DND-41 (cell line): ENCODE measurements at regions not wholly inside any gene's neighbourhood (a gene's known extent, or its start where the extent isn't known, plus 50 kb on each side); places are given as distances from the start of the nearest gene placed in this dataset.

ENCODE experiments used
- ATAC-seq: fragments of 200-7000 bp; cut with Tn5 transposase; 3 replicates; pipeline ENCODE4 v1.9.1; 2021; ENCODE audit warnings: low read depth; ENCODE audit not compliant: insufficient read depth
- DNase-seq: peaks from one replicate; pipeline ENCODE4 v3.0.0-alpha.2; 2020
- H2AFZ ChIP-seq: 2 replicates; pipeline ENCODE4 v1.6.0; 2012; ENCODE audit warnings: low read depth, low read length
- H3K27ac ChIP-seq: 2 replicates; pipeline ENCODE4 v1.5.1; 2012; ENCODE audit warnings: low read length, inconsistent platforms
- H3K27me3 ChIP-seq: fragments of 200-600 bp; sonication (generic); 2 replicates; pipeline ENCODE4 v1.6.0; 2012; ENCODE audit warnings: low read length, mild to moderate bottlenecking, inconsistent platforms; ENCODE audit not compliant: insufficient read depth, poor library complexity
- H3K36me3 ChIP-seq: 2 replicates; pipeline ENCODE4 v1.5.1; 2012; ENCODE audit warnings: low read length, inconsistent platforms; ENCODE audit not compliant: insufficient read depth
- H3K4me1 ChIP-seq: 2 replicates; pipeline ENCODE4 v1.5.1; 2012; ENCODE audit warnings: mild to moderate bottlenecking, low read length; ENCODE audit not compliant: insufficient read depth
- H3K4me2 ChIP-seq: 2 replicates; pipeline ENCODE4 v1.6.0; 2012; ENCODE audit warnings: mild to moderate bottlenecking, moderate library complexity, low read length, inconsistent platforms; ENCODE audit not compliant: insufficient read depth
- H3K4me3 ChIP-seq, 2 experiments: fragments of 200-600 bp in 1 of 2; shearing (Covaris generic) in 1 of 2; 2 replicates each; pipeline ENCODE4 v1.5.1; 2012 to 2016; ENCODE audit warnings: inconsistent platforms in 2 of 2, low read length in 2 of 2, mild to moderate bottlenecking in 2 of 2, low read depth in 1 of 2, moderate library complexity in 1 of 2
- H3K79me2 ChIP-seq: 2 replicates; pipeline ENCODE4 v1.6.0; 2012; ENCODE audit warnings: low read length, inconsistent platforms; ENCODE audit not compliant: insufficient read depth
- H3K9ac ChIP-seq: 2 replicates; pipeline ENCODE4 v1.6.0; 2012; ENCODE audit warnings: low read depth, mild to moderate bottlenecking, inconsistent platforms, low read length, moderate library complexity
- H3K9me3 ChIP-seq: 2 replicates; pipeline ENCODE4 v1.5.1; 2012; ENCODE audit warnings: low read length, moderate library complexity, mild to moderate bottlenecking, inconsistent platforms; ENCODE audit not compliant: insufficient read depth, severe bottlenecking
- H4K20me1 ChIP-seq: 2 replicates; pipeline ENCODE4 v1.6.0; 2012; ENCODE audit warnings: low read length; ENCODE audit not compliant: insufficient read depth
- CTCF ChIP-seq: IDR thresholded peaks from 2 replicates; pipeline ENCODE4 v1.5.1; 2012; ENCODE audit warnings: borderline replicate concordance, low read length, moderate library complexity, mild to moderate bottlenecking; ENCODE audit not compliant: poor library complexity, severe bottlenecking; ENCODE audit errors: extremely low read depth
- EZH2 ChIP-seq: IDR thresholded peaks from 3 replicates; pipeline ENCODE4 v1.6.1; 2012; ENCODE audit warnings: borderline replicate concordance, low read depth, mild to moderate bottlenecking, moderate library complexity, low read length, inconsistent platforms; ENCODE audit not compliant: severe bottlenecking

GRCh38 chr4:35526456-35526855 lies 717.9 kb downstream of the ARAP2 start:
- H3K9ac ChIP-seq = no peak overlapping the region
- H3K27me3 ChIP-seq = no peaks in the 10 kb centered on the region
- TF ChIP-seq CTCF (no peak), EZH2 (no peak)
- H3K4me1 ChIP-seq = no peaks in the 10 kb centered on the region
- no peak overlapping the region for H2AFZ ChIP-seq
- H3K4me3 ChIP-seq = no peak overlapping the region
- H3K79me2 ChIP-seq = no peaks in the 10 kb centered on the region
- no peak for ATAC-seq
- H3K9me3 ChIP-seq = no peaks in the 10 kb centered on the region
- no peak for DNase-seq
- H3K36me3 ChIP-seq = no peaks in the 10 kb centered on the region
- no peak overlapping the region for H3K27ac ChIP-seq
- no peaks in the 10 kb centered on the region for H4K20me1 ChIP-seq
- no peak overlapping the region for H3K4me2 ChIP-seq

GRCh38 chr4:35534962-35535361 lies 709.4 kb downstream of the ARAP2 start:
- Histone ChIP-seq H3K79me2 (no peaks in the 10 kb centered on the region), H3K4me2 (no peak overlapping the region), H3K36me3 (no peaks in the 10 kb centered on the region), H4K20me1 (no peaks in the 10 kb centered on the region), H2AFZ (no peak overlapping the region), H3K9ac (no peak overlapping the region), H3K4me3 (no peak overlapping the region), H3K4me1 (no peaks in the 10 kb centered on the region), H3K27ac (no peak overlapping the region), H3K9me3 (no peaks in the 10 kb centered on the region), H3K27me3 (no peaks in the 10 kb centered on the region)
- no peak for ATAC-seq
- DNase-seq = no peak
- TF ChIP-seq CTCF = no peak
- no peak for TF ChIP-seq EZH2

GRCh38 chr4:35538807-35539206 lies 705.5 kb downstream of the ARAP2 start:
- Histone ChIP-seq H3K4me1 (no peaks in the 10 kb centered on the region), H3K4me3 (no peak overlapping the region), H3K79me2 (no peaks in the 10 kb centered on the region), H4K20me1 (no peaks in the 10 kb centered on the region), H3K36me3 (no peaks in the 10 kb centered on the region), H3K27ac (no peak overlapping the region), H3K9me3 (no peaks in the 10 kb centered on the region), H2AFZ (no peak overlapping the region), H3K9ac (no peak overlapping the region), H3K4me2 (no peak overlapping the region), H3K27me3 (no peaks in the 10 kb centered on the region)
- TF ChIP-seq EZH2 (no peak), CTCF (no peak)
- DNase-seq (no peak), ATAC-seq (no peak)
